DND-41 (cell line): ENCODE measurements at regions not wholly inside any gene's neighbourhood (a gene's known extent, or its start where the extent isn't known, plus 50 kb on each side); places are given as distances from the start of the nearest gene placed in this dataset.

Experiments
- ATAC-seq: fragments of 200-7000 bp; cut with Tn5 transposase; 3 replicates; pipeline ENCODE4 v1.9.1; 2021; ENCODE audit warnings: low read depth; ENCODE audit not compliant: insufficient read depth
- DNase-seq: peaks from one replicate; pipeline ENCODE4 v3.0.0-alpha.2; 2020
- H2AFZ ChIP-seq: 2 replicates; pipeline ENCODE4 v1.6.0; 2012; ENCODE audit warnings: low read depth, low read length
- H3K27ac ChIP-seq: 2 replicates; pipeline ENCODE4 v1.5.1; 2012; ENCODE audit warnings: low read length, inconsistent platforms
- H3K27me3 ChIP-seq: fragments of 200-600 bp; sonication (generic); 2 replicates; pipeline ENCODE4 v1.6.0; 2012; ENCODE audit warnings: low read length, mild to moderate bottlenecking, inconsistent platforms; ENCODE audit not compliant: insufficient read depth, poor library complexity
- H3K36me3 ChIP-seq: 2 replicates; pipeline ENCODE4 v1.5.1; 2012; ENCODE audit warnings: low read length, inconsistent platforms; ENCODE audit not compliant: insufficient read depth
- H3K4me1 ChIP-seq: 2 replicates; pipeline ENCODE4 v1.5.1; 2012; ENCODE audit warnings: mild to moderate bottlenecking, low read length; ENCODE audit not compliant: insufficient read depth
- H3K4me2 ChIP-seq: 2 replicates; pipeline ENCODE4 v1.6.0; 2012; ENCODE audit warnings: mild to moderate bottlenecking, moderate library complexity, low read length, inconsistent platforms; ENCODE audit not compliant: insufficient read depth
- H3K4me3 ChIP-seq, 2 experiments: fragments of 200-600 bp in 1 of 2; shearing (Covaris generic) in 1 of 2; 2 replicates each; pipeline ENCODE4 v1.5.1; 2012 to 2016; ENCODE audit warnings: inconsistent platforms in 2 of 2, low read length in 2 of 2, mild to moderate bottlenecking in 2 of 2, low read depth in 1 of 2, moderate library complexity in 1 of 2
- H3K79me2 ChIP-seq: 2 replicates; pipeline ENCODE4 v1.6.0; 2012; ENCODE audit warnings: low read length, inconsistent platforms; ENCODE audit not compliant: insufficient read depth
- H3K9ac ChIP-seq: 2 replicates; pipeline ENCODE4 v1.6.0; 2012; ENCODE audit warnings: low read depth, mild to moderate bottlenecking, inconsistent platforms, low read length, moderate library complexity
- H3K9me3 ChIP-seq: 2 replicates; pipeline ENCODE4 v1.5.1; 2012; ENCODE audit warnings: low read length, moderate library complexity, mild to moderate bottlenecking, inconsistent platforms; ENCODE audit not compliant: insufficient read depth, severe bottlenecking
- H4K20me1 ChIP-seq: 2 replicates; pipeline ENCODE4 v1.6.0; 2012; ENCODE audit warnings: low read length; ENCODE audit not compliant: insufficient read depth
- EZH2 ChIP-seq: IDR thresholded peaks from 3 replicates; pipeline ENCODE4 v1.6.1; 2012; ENCODE audit warnings: borderline replicate concordance, low read depth, mild to moderate bottlenecking, moderate library complexity, low read length, inconsistent platforms; ENCODE audit not compliant: severe bottlenecking
- TF ChIP-seq, protein P1 (sequence below): IDR thresholded peaks from 2 replicates; pipeline ENCODE4 v1.5.1; 2012; ENCODE audit warnings: borderline replicate concordance, low read length, moderate library complexity, mild to moderate bottlenecking; ENCODE audit not compliant: poor library complexity, severe bottlenecking; ENCODE audit errors: extremely low read depth

DNA sequence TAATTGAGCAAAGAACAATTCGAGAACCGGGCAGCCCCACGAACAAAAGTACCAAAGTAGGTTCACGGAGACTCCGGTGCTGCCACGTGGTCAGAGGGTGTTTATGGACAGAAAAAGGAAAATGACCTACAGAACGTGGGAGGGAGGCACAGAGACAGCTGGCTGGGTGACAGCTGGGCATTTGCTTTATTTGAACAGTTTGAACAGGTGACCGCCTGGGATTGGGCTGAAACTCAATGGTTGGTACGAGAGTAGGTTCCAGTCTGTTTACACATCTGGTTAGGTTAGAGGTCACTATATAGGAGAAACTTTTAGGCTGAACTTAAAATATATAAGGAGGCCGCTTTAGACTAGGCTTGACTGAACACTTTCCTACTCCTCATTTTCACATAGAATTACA is 50.6 kb upstream of the CELF2 start:
- Histone ChIP-seq H3K36me3 (no peaks in the 10 kb centered on the region), H3K27ac (no peak overlapping the region), H3K9me3 (no peaks in the 10 kb centered on the region), H3K4me3 (no peak overlapping the region), H3K4me2 (no peak overlapping the region), H3K27me3 (no peaks in the 10 kb centered on the region), H4K20me1 (no peaks in the 10 kb centered on the region), H2AFZ (no peak overlapping the region), H3K9ac (no peak overlapping the region), H3K79me2 (no peaks in the 10 kb centered on the region), H3K4me1 (no peaks in the 10 kb centered on the region)
- ATAC-seq (no peak), DNase-seq (no peak)
- no peak for TF ChIP-seq EZH2
- TF ChIP-seq, protein P1, sequence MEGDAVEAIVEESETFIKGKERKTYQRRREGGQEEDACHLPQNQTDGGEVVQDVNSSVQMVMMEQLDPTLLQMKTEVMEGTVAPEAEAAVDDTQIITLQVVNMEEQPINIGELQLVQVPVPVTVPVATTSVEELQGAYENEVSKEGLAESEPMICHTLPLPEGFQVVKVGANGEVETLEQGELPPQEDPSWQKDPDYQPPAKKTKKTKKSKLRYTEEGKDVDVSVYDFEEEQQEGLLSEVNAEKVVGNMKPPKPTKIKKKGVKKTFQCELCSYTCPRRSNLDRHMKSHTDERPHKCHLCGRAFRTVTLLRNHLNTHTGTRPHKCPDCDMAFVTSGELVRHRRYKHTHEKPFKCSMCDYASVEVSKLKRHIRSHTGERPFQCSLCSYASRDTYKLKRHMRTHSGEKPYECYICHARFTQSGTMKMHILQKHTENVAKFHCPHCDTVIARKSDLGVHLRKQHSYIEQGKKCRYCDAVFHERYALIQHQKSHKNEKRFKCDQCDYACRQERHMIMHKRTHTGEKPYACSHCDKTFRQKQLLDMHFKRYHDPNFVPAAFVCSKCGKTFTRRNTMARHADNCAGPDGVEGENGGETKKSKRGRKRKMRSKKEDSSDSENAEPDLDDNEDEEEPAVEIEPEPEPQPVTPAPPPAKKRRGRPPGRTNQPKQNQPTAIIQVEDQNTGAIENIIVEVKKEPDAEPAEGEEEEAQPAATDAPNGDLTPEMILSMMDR, result no peak

DNA sequence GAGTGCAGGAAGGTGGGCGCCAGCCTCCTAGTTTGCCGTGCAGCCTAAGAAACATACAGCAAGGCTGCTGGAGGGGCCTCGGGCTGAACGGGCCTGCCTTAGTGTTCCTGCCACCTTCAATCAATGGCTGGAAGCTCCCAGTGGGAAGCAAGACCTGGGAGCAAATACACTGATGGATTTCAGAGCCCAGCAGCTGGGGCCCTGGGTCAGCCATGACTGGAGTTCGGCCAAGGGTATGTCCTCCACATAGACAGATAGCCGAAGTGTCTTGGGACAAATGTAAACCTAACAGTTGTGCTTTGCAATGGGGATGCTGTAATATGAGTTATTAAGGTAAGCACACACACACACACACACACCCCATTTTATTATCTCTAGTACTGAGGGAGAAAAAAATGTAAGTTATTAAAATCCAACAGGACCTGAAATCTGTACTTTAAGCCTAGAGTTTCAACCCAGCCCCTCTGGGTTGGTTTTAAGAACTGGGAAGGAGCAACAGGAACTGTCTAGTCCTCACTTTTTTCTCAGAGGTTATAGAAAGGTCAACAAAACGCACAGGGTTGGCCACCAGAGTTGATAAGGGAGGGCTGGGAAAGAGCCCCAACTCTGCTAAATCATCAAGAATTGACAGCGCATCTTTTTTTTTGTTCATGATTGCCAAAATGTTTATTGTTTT is 50.0 kb upstream of the CELF2 start:
- Histone ChIP-seq H3K27me3 (no peaks in the 10 kb centered on the region), H2AFZ (no peak overlapping the region), H3K27ac (no peak overlapping the region), H3K4me3 (no peak overlapping the region), H3K9ac (no peak overlapping the region), H3K36me3 (no peaks in the 10 kb centered on the region), H3K9me3 (no peaks in the 10 kb centered on the region), H3K79me2 (no peaks in the 10 kb centered on the region), H3K4me2 (no peak overlapping the region), H4K20me1 (no peaks in the 10 kb centered on the region), H3K4me1 (no peaks in the 10 kb centered on the region)
- no peak for ATAC-seq
- TF ChIP-seq, protein P1, result no peak
- TF ChIP-seq EZH2, result no peak
- DNase-seq, result no peak
